SK-N-SH (cell line): ENCODE measurements at regions not wholly inside any gene's neighbourhood (a gene's known extent, or its start where the extent isn't known, plus 50 kb on each side); places are given as distances from the start of the nearest gene placed in this dataset.

Source experiments
- EZH2phosphoT487 ChIP-seq: fragments of 200-600 bp; sonication (generic); IDR thresholded peaks from 2 replicates; pipeline ENCODE4 v1.6.1; 2017; ENCODE audit warnings: low read depth, mixed run types, mild to moderate bottlenecking, antibody characterized with exemption, moderate library complexity, borderline replicate concordance
- FOXJ3 ChIP-seq: sonication (generic); formaldehyde crosslinking; IDR thresholded peaks from 2 replicates; pipeline ENCODE4 v1.5.1; 2020; ENCODE audit warnings: mild to moderate bottlenecking, missing genetic modification reagents
- POLR2AphosphoS5 ChIP-seq: IDR thresholded peaks from 2 replicates; pipeline ENCODE4 v1.6.1; 2012; ENCODE audit warnings: low read depth, low read length
- TAF1 ChIP-seq: IDR thresholded peaks from 2 replicates; pipeline ENCODE4 v1.6.1; 2012; ENCODE audit warnings: low read depth, mild to moderate bottlenecking, low read length, moderate library complexity, borderline replicate concordance
- TF ChIP-seq, protein P1 (sequence below): IDR thresholded peaks from 2 replicates; pipeline ENCODE4 v1.4.0; 2012; ENCODE audit warnings: low read depth, borderline replicate concordance
- TF ChIP-seq, protein P2 (sequence below): fragments of 200-600 bp; sonication (generic); IDR thresholded peaks from 2 replicates; pipeline ENCODE4 v1.6.1; 2017; ENCODE audit warnings: antibody characterized with exemption, mild to moderate bottlenecking, moderate library complexity
- TF ChIP-seq, protein P3 (sequence below): IDR thresholded peaks from 2 replicates; pipeline ENCODE4 v1.4.0; 2012; ENCODE audit warnings: low read depth
- TF ChIP-seq, protein P4 (sequence below): fragments of 150-350 bp; IDR thresholded peaks from 2 replicates; pipeline ENCODE4 v1.6.1; 2017; ENCODE audit warnings: antibody characterized with exemption, low read length, low read depth, borderline replicate concordance
- TF ChIP-seq, protein P5 (sequence below): IDR thresholded peaks from 2 replicates; pipeline ENCODE4 v1.6.1; 2012; ENCODE audit warnings: mild to moderate bottlenecking, low read depth, low read length, moderate library complexity

DNA sequence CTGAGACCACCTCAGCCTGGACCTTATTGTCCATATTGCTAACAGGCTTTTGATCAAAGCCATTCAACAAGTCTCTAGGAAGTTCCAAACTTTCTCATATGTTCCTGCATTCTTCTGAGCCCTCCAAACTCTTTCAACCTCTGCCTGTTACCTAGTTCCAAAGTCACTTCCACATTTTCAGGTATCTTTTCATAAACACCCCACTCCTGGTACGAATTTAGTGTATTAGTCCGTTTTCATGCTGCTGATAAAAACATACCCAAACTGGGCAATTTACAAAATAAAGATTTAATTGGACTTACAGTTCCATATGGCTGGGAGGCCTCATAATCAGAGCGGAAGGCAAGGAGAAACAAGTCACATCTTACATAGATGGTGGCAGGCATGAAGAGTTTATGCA is 836.8 kb downstream of the SORCS1 start:
- TF ChIP-seq, protein P1, sequence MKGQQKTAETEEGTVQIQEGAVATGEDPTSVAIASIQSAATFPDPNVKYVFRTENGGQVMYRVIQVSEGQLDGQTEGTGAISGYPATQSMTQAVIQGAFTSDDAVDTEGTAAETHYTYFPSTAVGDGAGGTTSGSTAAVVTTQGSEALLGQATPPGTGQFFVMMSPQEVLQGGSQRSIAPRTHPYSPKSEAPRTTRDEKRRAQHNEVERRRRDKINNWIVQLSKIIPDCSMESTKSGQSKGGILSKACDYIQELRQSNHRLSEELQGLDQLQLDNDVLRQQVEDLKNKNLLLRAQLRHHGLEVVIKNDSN = no peak
- TF ChIP-seq, protein P2, sequence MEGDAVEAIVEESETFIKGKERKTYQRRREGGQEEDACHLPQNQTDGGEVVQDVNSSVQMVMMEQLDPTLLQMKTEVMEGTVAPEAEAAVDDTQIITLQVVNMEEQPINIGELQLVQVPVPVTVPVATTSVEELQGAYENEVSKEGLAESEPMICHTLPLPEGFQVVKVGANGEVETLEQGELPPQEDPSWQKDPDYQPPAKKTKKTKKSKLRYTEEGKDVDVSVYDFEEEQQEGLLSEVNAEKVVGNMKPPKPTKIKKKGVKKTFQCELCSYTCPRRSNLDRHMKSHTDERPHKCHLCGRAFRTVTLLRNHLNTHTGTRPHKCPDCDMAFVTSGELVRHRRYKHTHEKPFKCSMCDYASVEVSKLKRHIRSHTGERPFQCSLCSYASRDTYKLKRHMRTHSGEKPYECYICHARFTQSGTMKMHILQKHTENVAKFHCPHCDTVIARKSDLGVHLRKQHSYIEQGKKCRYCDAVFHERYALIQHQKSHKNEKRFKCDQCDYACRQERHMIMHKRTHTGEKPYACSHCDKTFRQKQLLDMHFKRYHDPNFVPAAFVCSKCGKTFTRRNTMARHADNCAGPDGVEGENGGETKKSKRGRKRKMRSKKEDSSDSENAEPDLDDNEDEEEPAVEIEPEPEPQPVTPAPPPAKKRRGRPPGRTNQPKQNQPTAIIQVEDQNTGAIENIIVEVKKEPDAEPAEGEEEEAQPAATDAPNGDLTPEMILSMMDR = no peak
- TF ChIP-seq, protein P3, sequence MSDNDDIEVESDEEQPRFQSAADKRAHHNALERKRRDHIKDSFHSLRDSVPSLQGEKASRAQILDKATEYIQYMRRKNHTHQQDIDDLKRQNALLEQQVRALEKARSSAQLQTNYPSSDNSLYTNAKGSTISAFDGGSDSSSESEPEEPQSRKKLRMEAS = no peak
- TF ChIP-seq POLR2AphosphoS5 (no peak), FOXJ3 (CRISPR knock-in tag) (no peak), TAF1 (no peak), EZH2phosphoT487 (no peak)
- TF ChIP-seq, protein P4, sequence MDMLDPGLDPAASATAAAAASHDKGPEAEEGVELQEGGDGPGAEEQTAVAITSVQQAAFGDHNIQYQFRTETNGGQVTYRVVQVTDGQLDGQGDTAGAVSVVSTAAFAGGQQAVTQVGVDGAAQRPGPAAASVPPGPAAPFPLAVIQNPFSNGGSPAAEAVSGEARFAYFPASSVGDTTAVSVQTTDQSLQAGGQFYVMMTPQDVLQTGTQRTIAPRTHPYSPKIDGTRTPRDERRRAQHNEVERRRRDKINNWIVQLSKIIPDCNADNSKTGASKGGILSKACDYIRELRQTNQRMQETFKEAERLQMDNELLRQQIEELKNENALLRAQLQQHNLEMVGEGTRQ = no peak
- TF ChIP-seq, protein P5, sequence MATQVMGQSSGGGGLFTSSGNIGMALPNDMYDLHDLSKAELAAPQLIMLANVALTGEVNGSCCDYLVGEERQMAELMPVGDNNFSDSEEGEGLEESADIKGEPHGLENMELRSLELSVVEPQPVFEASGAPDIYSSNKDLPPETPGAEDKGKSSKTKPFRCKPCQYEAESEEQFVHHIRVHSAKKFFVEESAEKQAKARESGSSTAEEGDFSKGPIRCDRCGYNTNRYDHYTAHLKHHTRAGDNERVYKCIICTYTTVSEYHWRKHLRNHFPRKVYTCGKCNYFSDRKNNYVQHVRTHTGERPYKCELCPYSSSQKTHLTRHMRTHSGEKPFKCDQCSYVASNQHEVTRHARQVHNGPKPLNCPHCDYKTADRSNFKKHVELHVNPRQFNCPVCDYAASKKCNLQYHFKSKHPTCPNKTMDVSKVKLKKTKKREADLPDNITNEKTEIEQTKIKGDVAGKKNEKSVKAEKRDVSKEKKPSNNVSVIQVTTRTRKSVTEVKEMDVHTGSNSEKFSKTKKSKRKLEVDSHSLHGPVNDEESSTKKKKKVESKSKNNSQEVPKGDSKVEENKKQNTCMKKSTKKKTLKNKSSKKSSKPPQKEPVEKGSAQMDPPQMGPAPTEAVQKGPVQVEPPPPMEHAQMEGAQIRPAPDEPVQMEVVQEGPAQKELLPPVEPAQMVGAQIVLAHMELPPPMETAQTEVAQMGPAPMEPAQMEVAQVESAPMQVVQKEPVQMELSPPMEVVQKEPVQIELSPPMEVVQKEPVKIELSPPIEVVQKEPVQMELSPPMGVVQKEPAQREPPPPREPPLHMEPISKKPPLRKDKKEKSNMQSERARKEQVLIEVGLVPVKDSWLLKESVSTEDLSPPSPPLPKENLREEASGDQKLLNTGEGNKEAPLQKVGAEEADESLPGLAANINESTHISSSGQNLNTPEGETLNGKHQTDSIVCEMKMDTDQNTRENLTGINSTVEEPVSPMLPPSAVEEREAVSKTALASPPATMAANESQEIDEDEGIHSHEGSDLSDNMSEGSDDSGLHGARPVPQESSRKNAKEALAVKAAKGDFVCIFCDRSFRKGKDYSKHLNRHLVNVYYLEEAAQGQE = no peak
